Esophagus squamous epithelium (tissue), 5 donors: ENCODE measurements at regions not wholly inside any gene's neighbourhood (a gene's known extent, or its start where the extent isn't known, plus 50 kb on each side); places are given as distances from the start of the nearest gene placed in this dataset.
"Not testable (repeated sequence)": the region's sequence is repeated elsewhere in the genome, so short reads cannot be mapped to it uniquely, and the experiment has no call there.

Source experiments
- DNase-seq: peaks from one replicate; lab custom pipeline; 2025; lab: John Stamatoyannopoulos, UW
- H3K27ac ChIP-seq, 4 donors: fragments of 200-600 bp; sonication (generic); one replicate each; pipeline ENCODE4 v1.5.1; 2016 to 2019; ENCODE audit warnings: mild to moderate bottlenecking in 1 of 4
- H3K27me3 ChIP-seq, 4 donors: fragments of 200-600 bp; sonication (generic); 1 replicate in 3 of 4; 2 replicates in 1 of 4; pipeline versions ENCODE4 v1.5.1 to v1.6.0; 2017 to 2021; ENCODE audit warnings: antibody characterized with exemption in 1 of 4
- H3K36me3 ChIP-seq, 3 donors: fragments of 200-600 bp; sonication (generic); one replicate each; pipeline ENCODE4 v1.5.1; 2016 to 2019
- H3K4me1 ChIP-seq, 3 donors: fragments of 200-600 bp; sonication (generic); one replicate each; pipeline ENCODE4 v1.5.1; 2017 to 2019
- H3K4me3 ChIP-seq, 4 donors: fragments of 200-600 bp; sonication (generic); 1 replicate in 3 of 4; 2 replicates in 1 of 4; pipeline ENCODE4 v1.5.1; 2016 to 2019; ENCODE audit warnings: mild to moderate bottlenecking in 2 of 4, moderate library complexity in 1 of 4
- H3K9me3 ChIP-seq, 3 donors: fragments of 200-600 bp; sonication (generic); one replicate each; pipeline ENCODE4 v1.5.1; 2016 to 2019
- CTCF ChIP-seq, 6 experiments: fragments of 450-650 bp in 4 of 6; fragments of 200-600 bp in 2 of 6; sonication (generic) in 2 of 6; IDR thresholded peaks; one replicate each; pipeline ENCODE4 v1.5.1; 2016 to 2019; ENCODE audit warnings: antibody characterized with exemption in 6 of 6, mild to moderate bottlenecking in 4 of 6, moderate library complexity in 4 of 6
- POLR2A ChIP-seq, 4 donors: fragments of 450-650 bp; IDR thresholded peaks; one replicate each; pipeline ENCODE4 v1.6.1; 2017; ENCODE audit warnings: antibody characterized with exemption in 4 of 4, mild to moderate bottlenecking in 4 of 4, moderate library complexity in 3 of 4
- WGBS, 2 donors: methylation state at CpG; one replicate each; pipeline ENCODE4 v1.1.5; 2018; 5-methylcytosine and 5-hydroxymethylcytosine counted together
- intact Hi-C: fragments of 100-400 bp; cut with DNase I; formaldehyde crosslinking; loops from one replicate; pipeline ENCODE4 v1.15.0; 2022
- donor health status: DM: yes; HTN: yes; CAD: no.

DNA sequence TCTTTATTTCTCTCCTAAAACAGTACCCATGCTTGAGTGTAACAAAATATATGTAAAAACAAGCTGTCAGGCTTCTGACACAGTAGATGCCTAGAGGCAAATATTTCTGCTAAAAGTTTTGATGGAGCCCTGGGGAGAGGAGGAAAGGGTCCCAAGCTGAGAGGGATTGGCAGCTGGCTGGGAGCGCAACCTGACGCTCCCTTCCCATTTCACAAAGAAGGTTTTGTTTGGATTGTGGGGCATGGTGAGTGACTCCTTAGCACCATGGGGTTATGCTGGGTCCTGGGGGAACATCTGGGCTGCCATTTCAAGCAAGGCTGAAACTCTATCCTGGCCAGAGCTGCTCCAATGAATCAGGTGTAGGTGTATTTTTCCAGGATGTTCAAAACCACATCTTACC lies 720.5 kb downstream of the MAFB start:
- Histone ChIP-seq H3K4me1 (no peaks in the 10 kb centered on the region), H3K4me3 (no peak overlapping the region), H3K27me3 (no peaks in the 10 kb centered on the region), H3K9me3 (no peaks in the 10 kb centered on the region), H3K36me3 (no peaks in the 10 kb centered on the region), H3K27ac (no peak overlapping the region)
- 96 to 100% methylated on average over 1 to 2 of the region's 2 CpGs for WGBS, 2 donors
- DNase-seq = no peak
- TF ChIP-seq POLR2A (IDR thresholded peaks at IDR 0.05) (no peak), CTCF (IDR thresholded peaks at IDR 0.05) (no peak)
- intact Hi-C loops = no loop called here

DNA sequence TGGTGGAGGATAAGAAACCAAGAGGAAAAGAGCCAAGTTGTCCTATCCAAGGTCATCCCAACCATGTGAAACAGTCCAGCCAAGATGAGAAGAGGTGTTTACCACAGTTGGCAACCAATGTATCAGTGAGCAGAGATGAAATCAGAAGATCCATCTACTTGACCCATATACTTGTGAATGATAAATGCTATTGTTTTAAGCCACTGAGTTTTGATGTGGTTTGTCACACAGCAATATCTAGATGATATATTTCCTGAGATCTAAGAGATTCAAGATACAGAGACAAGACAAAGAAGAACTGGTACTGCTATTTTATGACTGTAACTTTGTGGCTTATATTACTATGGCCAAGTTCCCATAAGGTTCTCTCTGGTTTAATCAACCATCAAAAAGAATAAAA lies 721.2 kb downstream of the MAFB start:
- H3K4me1 ChIP-seq = no peaks in the 10 kb centered on the region
- DNase-seq = no peak
- no peak for TF ChIP-seq CTCF (IDR thresholded peaks at IDR 0.05)
- TF ChIP-seq POLR2A (IDR thresholded peaks at IDR 0.05) = no peak

GRCh38 chr20:39961637-39962244 lies 727.3 kb downstream of the MAFB start:
- Histone ChIP-seq H3K27ac (no peak overlapping the region), H3K4me3 (no peak overlapping the region), H3K4me1 (peaks cover 0 to 12% (median 10%) of the 10 kb centered on the region in 3 donors), H3K27me3 (no peaks in the 10 kb centered on the region), H3K36me3 (no peaks in the 10 kb centered on the region), H3K9me3 (no peaks in the 10 kb centered on the region)
- TF ChIP-seq CTCF (IDR thresholded peaks at IDR 0.05) = no peak
- TF ChIP-seq POLR2A (IDR thresholded peaks at IDR 0.05) = no peak
- 91% methylated on average over 6 of the region's 6 CpGs for WGBS, 2 donors
- intact Hi-C loops = no loop called here
- DNase-seq = no peak

More for the DNA sequence above, 721.2 kb downstream of the MAFB start:
- H3K27ac ChIP-seq = no peak overlapping the region
- no peak overlapping the region for H3K4me3 ChIP-seq
- H3K9me3 ChIP-seq = no peaks in the 10 kb centered on the region
- H3K36me3 ChIP-seq = no peaks in the 10 kb centered on the region
- no peaks in the 10 kb centered on the region for H3K27me3 ChIP-seq
- intact Hi-C loops = no loop called here

GRCh38 chr20:39960522-39961428 lies 728.3 kb downstream of the MAFB start:
- TF ChIP-seq CTCF (IDR thresholded peaks at IDR 0.05) (no peak), POLR2A (IDR thresholded peaks at IDR 0.05) (no peak)
- Histone ChIP-seq H3K27me3 (no peaks in the 10 kb centered on the region), H3K36me3 (no peaks in the 10 kb centered on the region), H3K27ac (peak overlapping the region in 1 of 4 donors; percentile 10), H3K9me3 (no peaks in the 10 kb centered on the region), H3K4me3 (no peak overlapping the region), H3K4me1 (peaks cover 0 to 12% (median 10%) of the 10 kb centered on the region in 3 donors)
- no peak for DNase-seq
- WGBS, 2 donors = 35 to 53% methylated on average over 3 to 4 of the region's 7 CpGs
- intact Hi-C loops = no loop called here

DNA sequence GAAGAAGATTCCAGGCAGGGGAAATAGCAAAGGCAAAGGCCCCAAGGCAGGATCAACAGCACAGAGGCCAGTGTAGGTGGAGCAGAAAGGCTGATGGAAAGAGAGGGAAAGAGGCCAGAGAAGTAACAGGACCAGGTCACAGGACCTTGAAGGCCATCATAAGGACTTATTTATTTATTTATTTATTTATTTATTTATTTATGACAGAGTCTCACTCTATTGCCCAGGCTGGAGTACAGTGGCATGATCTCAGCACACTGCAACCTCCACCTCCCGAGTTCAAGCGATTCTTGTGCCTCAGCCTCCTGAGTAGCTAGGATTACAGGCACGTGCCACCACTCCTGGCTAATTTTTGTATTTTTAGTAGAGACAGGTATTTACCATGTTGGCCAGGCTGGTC lies 731.1 kb downstream of the MAFB start:
- H3K9me3 ChIP-seq, intact Hi-C loops, H3K27me3 ChIP-seq, DNase-seq, H3K36me3 ChIP-seq, H3K27ac ChIP-seq, H3K4me3 ChIP-seq: not testable (repeated sequence)
- H3K4me1 ChIP-seq = peaks cover 0 to 12% (median 10%) of the 10 kb centered on the region in 3 donors
- WGBS, 2 donors = 90 to 91% methylated on average over 3 of the region's 3 CpGs
